ENCODE measurements at regions not wholly inside any gene's neighbourhood (a gene's known extent, or its start where the extent isn't known, plus 50 kb on each side); places are given as distances from the start of the nearest gene placed in this dataset.

DNA sequence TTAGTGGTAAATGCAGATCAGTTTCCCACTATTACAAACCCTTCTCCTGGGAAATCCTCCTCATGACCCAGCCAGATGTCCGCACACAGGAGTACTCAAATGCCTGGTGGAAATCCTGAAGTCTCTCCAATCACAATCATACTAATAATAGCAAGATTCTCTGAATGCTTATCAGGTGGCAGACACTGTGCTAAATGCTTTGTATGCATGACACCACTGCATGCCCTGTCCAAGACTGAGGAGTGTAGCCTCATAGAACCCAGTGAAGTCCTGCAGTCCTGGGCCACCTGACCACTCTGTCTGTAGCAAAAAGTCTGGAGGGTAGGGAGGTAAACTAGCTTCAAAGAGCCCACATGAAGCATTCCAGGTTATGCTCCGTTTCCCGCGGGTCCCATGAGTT lies 434.8 kb upstream of the CHST9 start:
- TF ChIP-seq EZH2 (IDR thresholded peaks at IDR 0.05; ENCODE audit: low read depth), result no peak
- TF ChIP-seq, protein P1, sequence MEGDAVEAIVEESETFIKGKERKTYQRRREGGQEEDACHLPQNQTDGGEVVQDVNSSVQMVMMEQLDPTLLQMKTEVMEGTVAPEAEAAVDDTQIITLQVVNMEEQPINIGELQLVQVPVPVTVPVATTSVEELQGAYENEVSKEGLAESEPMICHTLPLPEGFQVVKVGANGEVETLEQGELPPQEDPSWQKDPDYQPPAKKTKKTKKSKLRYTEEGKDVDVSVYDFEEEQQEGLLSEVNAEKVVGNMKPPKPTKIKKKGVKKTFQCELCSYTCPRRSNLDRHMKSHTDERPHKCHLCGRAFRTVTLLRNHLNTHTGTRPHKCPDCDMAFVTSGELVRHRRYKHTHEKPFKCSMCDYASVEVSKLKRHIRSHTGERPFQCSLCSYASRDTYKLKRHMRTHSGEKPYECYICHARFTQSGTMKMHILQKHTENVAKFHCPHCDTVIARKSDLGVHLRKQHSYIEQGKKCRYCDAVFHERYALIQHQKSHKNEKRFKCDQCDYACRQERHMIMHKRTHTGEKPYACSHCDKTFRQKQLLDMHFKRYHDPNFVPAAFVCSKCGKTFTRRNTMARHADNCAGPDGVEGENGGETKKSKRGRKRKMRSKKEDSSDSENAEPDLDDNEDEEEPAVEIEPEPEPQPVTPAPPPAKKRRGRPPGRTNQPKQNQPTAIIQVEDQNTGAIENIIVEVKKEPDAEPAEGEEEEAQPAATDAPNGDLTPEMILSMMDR (conservative IDR thresholded peaks at IDR 0.05), result no peak

Measured in PC-9 (cell line).